ENCODE measurements at regions not wholly inside any gene's neighbourhood (a gene's known extent, or its start where the extent isn't known, plus 50 kb on each side); places are given as distances from the start of the nearest gene placed in this dataset.

- Histone ChIP-seq H3K9me3 (no peaks in the 10 kb centered on the region), H3K36me3 (no peaks in the 10 kb centered on the region), H3K27ac (no peak overlapping the region), H3K4me3 (replicated peaks in 1 of 3) (no peak overlapping the region), H3K27me3 (no peaks in the 10 kb centered on the region), H3K4me1 (peaks cover 16 to 30% of the 10 kb centered on the region in 2 donors)
- intact Hi-C loops (cut with DNase I): no loop called here
- 89 to 95% methylated on average over 6 of the region's 6 CpGs for WGBS, 2 donors
- DNase-seq: no peak
- no peak for TF ChIP-seq CTCF (IDR thresholded peaks at IDR 0.05)
- TF ChIP-seq POLR2A (IDR thresholded peaks at IDR 0.05): no peak
These were observed 307.1 kb downstream of the VPS13C start for GRCh38 chr15:61753018-61753710.

GRCh38 chr15:61752001-61752400 is 308.2 kb downstream of the VPS13C start:
- peaks cover 16 to 30% of the 10 kb centered on the region in 2 donors for H3K4me1 ChIP-seq
- H3K36me3 ChIP-seq: no peaks in the 10 kb centered on the region
- intact Hi-C loops (cut with DNase I): no loop called here
- H3K9me3 ChIP-seq: no peaks in the 10 kb centered on the region
- H3K27me3 ChIP-seq: no peaks in the 10 kb centered on the region
- H3K4me3 ChIP-seq (replicated peaks in 1 of 3): no peak overlapping the region
- no peak overlapping the region for H3K27ac ChIP-seq
- WGBS, 2 donors: 84 to 88% methylated on average over 5 of the region's 5 CpGs
- TF ChIP-seq CTCF (IDR thresholded peaks at IDR 0.05) (no peak), POLR2A (IDR thresholded peaks at IDR 0.05) (no peak)
- no peak for DNase-seq

- H3K36me3 ChIP-seq: no peaks in the 10 kb centered on the region
- no peaks in the 10 kb centered on the region for H3K27me3 ChIP-seq
- no peak overlapping the region for H3K4me3 ChIP-seq (replicated peaks in 1 of 3)
- H3K4me1 ChIP-seq: peaks cover 16 to 30% of the 10 kb centered on the region in 2 donors
- intact Hi-C loops (cut with DNase I): no loop called here
- TF ChIP-seq POLR2A (IDR thresholded peaks at IDR 0.05): no peak
- TF ChIP-seq CTCF (IDR thresholded peaks at IDR 0.05): peak in 1 of 6 experiments; percentile 34
- 27 to 32% methylated on average over 15 of the region's 15 CpGs for whole genome bisulfite sequencing, 2 donors
- peak; percentile 80 to 82 for DNase-seq
- peak overlapping the region in 2 of 3 donors; percentile 49 to 52 for H3K27ac ChIP-seq
- H3K9me3 ChIP-seq: no peaks in the 10 kb centered on the region
These were observed 309.8 kb downstream of the VPS13C start for GRCh38 chr15:61750271-61751084.

- H3K27ac ChIP-seq: no peak overlapping the region
- intact Hi-C loops (cut with DNase I): no loop called here
- H3K4me3 ChIP-seq (replicated peaks in 1 of 3): no peak overlapping the region
- no peaks in the 10 kb centered on the region for H3K36me3 ChIP-seq
- WGBS, 2 donors: 82 to 96% methylated on average over 7 of the region's 7 CpGs
- DNase-seq: no peak
- H3K9me3 ChIP-seq: no peaks in the 10 kb centered on the region
- peaks cover 16 to 30% of the 10 kb centered on the region in 2 donors for H3K4me1 ChIP-seq
- no peak for TF ChIP-seq CTCF (IDR thresholded peaks at IDR 0.05)
- TF ChIP-seq POLR2A (IDR thresholded peaks at IDR 0.05): no peak
- H3K27me3 ChIP-seq: no peaks in the 10 kb centered on the region
These were observed 311.1 kb downstream of the VPS13C start for GRCh38 chr15:61749169-61749568.

GRCh38 chr15:61748529-61748928 is 311.7 kb downstream of the VPS13C start:
- H3K4me1 ChIP-seq: peaks cover 16 to 34% of the 10 kb centered on the region in 2 donors
- intact Hi-C loops (cut with DNase I): no loop called here
- 89 to 92% methylated on average over 2 of the region's 2 CpGs for WGBS, 2 donors
- H3K36me3 ChIP-seq: no peaks in the 10 kb centered on the region
- no peak for TF ChIP-seq POLR2A (IDR thresholded peaks at IDR 0.05)
- TF ChIP-seq CTCF (IDR thresholded peaks at IDR 0.05): no peak
- DNase-seq: no peak
- no peaks in the 10 kb centered on the region for H3K9me3 ChIP-seq
- H3K27ac ChIP-seq: no peak overlapping the region
- H3K27me3 ChIP-seq: no peaks in the 10 kb centered on the region
- no peak overlapping the region for H3K4me3 ChIP-seq (replicated peaks in 1 of 3)
